ENCODE measurements at regions not wholly inside any gene's neighbourhood (a gene's known extent, or its start where the extent isn't known, plus 50 kb on each side); places are given as distances from the start of the nearest gene placed in this dataset.

- no peak for TF ChIP-seq FOXM1 (IDR thresholded peaks at IDR 0.05; ENCODE audit: borderline replicate concordance, low read depth)
- TF ChIP-seq REST (IDR thresholded peaks at IDR 0.05; ENCODE audit: low read depth): no peak
Measured at GRCh38 chr11:92839450-92839849, 130.0 kb upstream of the MTNR1B start.
